Prostate gland (tissue), 2 donors: ENCODE measurements at regions not wholly inside any gene's neighbourhood (a gene's known extent, or its start where the extent isn't known, plus 50 kb on each side); places are given as distances from the start of the nearest gene placed in this dataset.

ENCODE experiments used
- CTCF ChIP-seq, 4 experiments: fragments of 200-600 bp in 2 of 4; fragments of 450-650 bp in 2 of 4; sonication (generic) in 2 of 4; IDR thresholded peaks; 1 replicate in 3 of 4; 2 replicates in 1 of 4; pipeline ENCODE4 v1.5.1; 2016 to 2019; ENCODE audit warnings: antibody characterized with exemption in 4 of 4, mild to moderate bottlenecking in 2 of 4, moderate library complexity in 2 of 4
- POLR2A ChIP-seq: fragments of 450-650 bp; IDR thresholded peaks from one replicate; pipeline ENCODE4 v1.6.1; 2016; ENCODE audit warnings: antibody characterized with exemption, mild to moderate bottlenecking
- POLR2AphosphoS5 ChIP-seq: sonication (generic); formaldehyde crosslinking; IDR thresholded peaks from one replicate; pipeline ENCODE4 v1.6.1; 2017; ENCODE audit warnings: antibody characterized with exemption

DNA sequence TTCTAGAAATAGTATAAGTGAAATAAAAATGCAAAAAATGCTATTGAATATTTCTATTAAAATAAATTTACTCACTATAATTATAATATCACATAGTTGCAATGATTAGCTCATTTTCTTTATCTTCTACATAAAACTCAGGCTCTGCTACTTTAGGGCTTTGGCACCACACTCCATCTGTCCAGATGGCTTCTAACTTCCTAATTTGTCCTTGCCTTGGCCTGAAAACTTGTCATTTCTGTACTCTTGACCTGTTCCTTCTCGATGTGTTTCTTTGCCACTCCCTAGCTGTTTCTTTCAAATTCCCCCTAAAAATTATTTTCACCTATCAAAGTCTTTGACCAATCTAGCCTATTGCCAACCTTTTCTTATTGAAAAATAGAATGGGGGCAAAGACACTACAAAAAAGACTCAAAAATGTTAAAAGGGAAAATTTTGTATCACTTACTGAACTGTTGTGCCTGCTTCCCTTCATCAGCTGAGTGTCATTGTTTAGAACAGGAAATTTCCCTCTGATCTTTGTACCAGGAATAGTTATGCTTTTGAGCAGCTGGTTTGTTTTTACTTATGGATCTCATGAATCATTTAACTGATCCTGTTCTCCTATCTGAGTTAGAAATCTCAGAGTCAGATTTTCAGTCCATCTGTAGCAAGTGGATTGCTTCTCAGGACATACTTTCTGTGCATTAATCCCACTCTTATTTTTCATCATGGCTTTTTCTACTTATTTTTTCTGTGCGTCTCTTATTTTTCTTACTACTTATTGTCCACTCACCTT lies 279.2 kb upstream of the CNR1 start:
- TF ChIP-seq CTCF (IDR thresholded peaks at IDR 0.05) (no peak), POLR2AphosphoS5 (no peak), POLR2A (no peak)
